GM12891 (cell line): ENCODE measurements at regions not wholly inside any gene's neighbourhood (a gene's known extent, or its start where the extent isn't known, plus 50 kb on each side); places are given as distances from the start of the nearest gene placed in this dataset.

Experiments
- PAX5 ChIP-seq: IDR thresholded peaks from 2 replicates; pipeline ENCODE4 v1.6.1; 2011; ENCODE audit warnings: low read length, moderate library complexity, mild to moderate bottlenecking; ENCODE audit not compliant: insufficient read depth, severe bottlenecking
- POLR2A ChIP-seq: IDR thresholded peaks from 2 replicates; pipeline ENCODE4 v1.6.1; 2011; ENCODE audit warnings: low read depth, low read length, control low read depth
- POLR2AphosphoS5 ChIP-seq: IDR thresholded peaks from 2 replicates; pipeline ENCODE4 v1.6.1; 2011; ENCODE audit warnings: low read depth, low read length, control low read depth
- POU2F2 ChIP-seq: IDR thresholded peaks from 2 replicates; pipeline ENCODE4 v1.6.1; 2011; ENCODE audit warnings: low read depth, mild to moderate bottlenecking, control low read depth, low read length, moderate library complexity
- SPI1 ChIP-seq: IDR thresholded peaks from 2 replicates; pipeline ENCODE4 v1.6.1; 2011; ENCODE audit warnings: low read depth, low read length, control low read depth
- TAF1 ChIP-seq: IDR thresholded peaks from 2 replicates; pipeline ENCODE4 v1.6.1; 2011; ENCODE audit warnings: low read depth, low read length, control low read depth

- TF ChIP-seq POLR2AphosphoS5: no peak
- TF ChIP-seq POLR2A: no peak
- no peak for TF ChIP-seq PAX5
- no peak for TF ChIP-seq SPI1
- no peak for TF ChIP-seq TAF1
- no peak for TF ChIP-seq POU2F2
Measured at GRCh38 chr10:75297021-75297599, 61.4 kb upstream of the COMTD1 start.
